ENCODE measurements at regions not wholly inside any gene's neighbourhood (a gene's known extent, or its start where the extent isn't known, plus 50 kb on each side); places are given as distances from the start of the nearest gene placed in this dataset.

- TF ChIP-seq CTCF (optimal IDR thresholded peaks at IDR 0.05 in 1 of 3, IDR thresholded peaks at IDR 0.05 in 1 of 3, conservative IDR thresholded peaks at IDR 0.05 in 1 of 3; ENCODE audit: extremely low read depth in 1 of 3, insufficient read depth in 2 of 3, low read length in 3 of 3) = no peak
- no peak for TF ChIP-seq EZH2 (IDR thresholded peaks at IDR 0.05; ENCODE audit: low read length)
Observed at GRCh38 chr11:97865424-97866012, 1155.2 kb upstream of the CNTN5 start.
